ENCODE measurements at regions not wholly inside any gene's neighbourhood (a gene's known extent, or its start where the extent isn't known, plus 50 kb on each side); places are given as distances from the start of the nearest gene placed in this dataset.

GRCh38 chr12:125329239-125330102 lies 264.2 kb downstream of the AACS start:
- TF ChIP-seq CTCF (conservative IDR thresholded peaks at IDR 0.05): no peak
- no peak for TF ChIP-seq ZFX (IDR thresholded peaks at IDR 0.05)
- H3K27ac ChIP-seq: no peak overlapping the region

- TF ChIP-seq CTCF (conservative IDR thresholded peaks at IDR 0.05): peak; percentile 95
- no peak for TF ChIP-seq ZFX (IDR thresholded peaks at IDR 0.05)
- no peak overlapping the region for H3K27ac ChIP-seq
These were observed 265.6 kb downstream of the AACS start for GRCh38 chr12:125330645-125331341.

- H3K27ac ChIP-seq: no peak overlapping the region
- TF ChIP-seq CTCF (conservative IDR thresholded peaks at IDR 0.05) (no peak), ZFX (IDR thresholded peaks at IDR 0.05) (no peak)
These were observed 266.3 kb downstream of the AACS start for GRCh38 chr12:125331342-125332052.

GRCh38 chr12:125332900-125333299 lies 267.7 kb downstream of the AACS start:
- TF ChIP-seq CTCF (conservative IDR thresholded peaks at IDR 0.05): peak; percentile 24
- no peak for TF ChIP-seq ZFX (IDR thresholded peaks at IDR 0.05)
- H3K27ac ChIP-seq: no peak overlapping the region

GRCh38 chr12:125336246-125336645 lies 271.0 kb downstream of the AACS start:
- no peak for TF ChIP-seq CTCF (conservative IDR thresholded peaks at IDR 0.05)
- no peak for TF ChIP-seq ZFX (IDR thresholded peaks at IDR 0.05)
- no peak overlapping the region for H3K27ac ChIP-seq

GRCh38 chr12:125340791-125341190 lies 275.6 kb downstream of the AACS start:
- H3K27ac ChIP-seq: no peak overlapping the region
- TF ChIP-seq CTCF (conservative IDR thresholded peaks at IDR 0.05) (no peak), ZFX (IDR thresholded peaks at IDR 0.05) (no peak)
